ENCODE measurements at regions not wholly inside any gene's neighbourhood (a gene's known extent, or its start where the extent isn't known, plus 50 kb on each side); places are given as distances from the start of the nearest gene placed in this dataset.
A peak's percentile ranks its signal among the peaks of the same experiment; 100 is the strongest.

DNA sequence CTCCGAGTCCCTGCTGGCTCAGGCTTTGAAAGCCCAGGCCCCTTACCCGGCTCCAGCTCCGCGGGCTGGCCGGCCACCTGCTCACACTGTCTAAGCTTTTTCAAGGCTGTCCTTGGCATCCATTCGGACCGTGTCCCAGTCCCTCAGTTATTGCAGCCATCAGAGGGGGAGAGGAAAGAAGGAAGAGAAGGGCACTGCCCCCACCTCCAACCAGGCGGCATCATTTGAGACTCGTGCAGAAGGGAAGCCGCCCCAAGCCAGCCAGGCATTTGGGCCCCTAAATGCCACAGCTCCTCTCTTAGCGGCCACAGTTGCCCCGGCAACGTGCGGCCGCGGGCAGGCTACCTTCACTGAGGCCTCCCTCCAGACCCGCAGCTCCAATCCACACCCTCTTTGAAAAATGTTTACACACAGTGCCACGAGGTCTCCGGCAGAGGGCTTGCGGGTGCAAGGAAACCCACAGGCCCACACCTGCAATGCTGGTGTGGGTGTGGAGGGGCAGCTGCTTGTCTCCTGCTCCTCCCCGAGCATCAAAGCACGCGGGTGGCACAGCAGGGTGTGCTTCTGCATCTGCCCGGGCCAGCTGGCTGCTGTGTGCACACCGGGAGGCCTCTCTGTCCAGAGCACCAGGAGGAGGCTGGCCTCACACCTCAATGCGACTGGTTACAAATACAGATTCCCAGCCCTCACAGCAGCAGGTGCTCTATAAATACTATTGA, 124.4 kb downstream of the CTTN start:
- peak; percentile 96 for DNase-seq

DNA sequence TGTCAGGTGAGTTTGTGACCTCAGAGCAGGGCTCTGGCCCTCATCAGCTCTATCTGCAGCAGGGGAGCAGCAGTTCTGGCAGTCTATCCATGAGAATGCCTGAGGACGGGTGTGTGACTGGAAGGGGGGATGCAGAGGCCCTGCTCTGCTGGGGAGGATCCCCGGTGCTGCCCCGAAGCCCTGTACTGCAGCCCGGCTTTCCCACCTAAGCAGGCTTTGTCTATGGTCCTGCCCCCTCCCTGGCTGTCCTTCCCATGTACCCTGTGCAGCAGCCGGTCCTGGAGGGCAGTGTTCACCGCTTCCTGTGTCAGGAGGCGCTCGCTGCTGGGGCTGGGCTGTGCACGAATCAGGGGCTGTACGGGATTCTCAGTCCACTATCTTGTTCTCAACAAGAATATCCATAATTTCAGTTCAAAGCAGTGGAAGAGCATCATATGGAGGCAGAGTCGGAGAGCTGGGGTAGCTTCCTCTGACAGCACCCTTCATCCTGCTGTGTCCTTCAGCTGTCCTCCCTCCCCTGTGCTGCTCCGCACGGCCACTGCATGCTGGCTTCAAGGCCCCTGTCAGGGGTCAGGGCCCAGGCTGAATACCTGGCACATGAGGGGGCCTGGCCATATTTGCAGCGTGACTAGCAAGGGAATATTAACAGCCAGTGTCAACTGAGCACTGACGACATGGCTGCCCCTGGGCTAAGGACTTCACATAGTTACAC, 125.2 kb downstream of the CTTN start:
- no peak for DNase-seq

DNA sequence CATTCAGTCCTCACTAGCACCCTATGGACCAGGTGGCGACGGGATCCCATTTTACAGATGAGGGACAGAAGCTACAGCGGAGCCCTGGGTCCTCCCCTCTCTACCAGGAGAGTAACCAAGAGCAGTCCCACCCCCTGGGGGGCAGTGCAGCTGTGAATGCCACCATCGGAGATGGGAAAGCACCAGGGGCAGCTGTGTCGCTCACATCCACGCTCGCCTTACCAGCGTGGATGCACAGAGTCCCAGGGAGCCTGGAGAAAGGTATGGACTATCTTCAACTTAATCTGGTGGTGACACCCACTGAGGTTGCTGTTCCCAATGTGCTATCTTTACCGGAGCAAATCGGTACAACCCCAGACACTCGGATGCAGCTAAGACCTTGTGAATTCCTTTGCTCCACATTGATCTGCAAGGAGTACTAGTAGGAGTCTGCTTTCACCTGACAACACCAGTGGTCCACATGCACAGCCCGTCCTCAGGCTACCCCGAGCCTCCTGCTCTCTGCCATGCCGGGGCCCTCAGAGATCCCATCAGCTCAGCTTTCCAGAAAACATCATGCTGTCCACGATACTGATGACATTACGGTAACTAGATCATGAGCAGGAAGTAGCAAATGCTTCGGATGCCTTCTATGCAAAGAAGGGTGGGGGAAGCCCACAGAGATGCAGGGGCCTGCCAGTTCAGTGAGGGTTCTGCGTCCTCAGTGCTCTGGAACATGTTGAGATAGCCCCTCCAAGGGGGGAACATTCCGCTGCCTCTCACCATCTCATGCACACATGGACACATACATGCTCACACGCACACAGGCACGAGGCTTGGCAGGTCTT, 126.0 kb downstream of the CTTN start:
- no peak for DNase-seq

DNA sequence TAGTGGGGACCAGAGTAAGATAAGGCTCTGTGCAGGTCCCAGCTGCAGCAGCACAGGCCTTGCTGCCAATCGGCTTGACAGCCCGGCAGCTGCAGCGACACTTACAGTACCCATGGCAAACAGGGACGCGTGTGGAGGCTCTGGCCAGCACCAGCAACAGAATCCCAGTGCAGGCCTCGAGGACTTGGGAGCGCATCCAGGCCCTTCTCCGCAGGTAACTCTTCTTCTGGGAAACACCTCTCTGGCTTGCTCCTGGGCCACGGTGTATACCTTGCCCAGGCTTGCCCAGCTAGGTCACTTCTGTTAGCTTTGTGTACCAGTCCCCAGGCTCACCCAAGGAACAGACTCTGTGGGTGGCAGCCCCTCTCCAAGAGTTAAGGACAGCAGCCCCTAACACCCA, 126.7 kb downstream of the CTTN start:
- no peak for DNase-seq

DNA sequence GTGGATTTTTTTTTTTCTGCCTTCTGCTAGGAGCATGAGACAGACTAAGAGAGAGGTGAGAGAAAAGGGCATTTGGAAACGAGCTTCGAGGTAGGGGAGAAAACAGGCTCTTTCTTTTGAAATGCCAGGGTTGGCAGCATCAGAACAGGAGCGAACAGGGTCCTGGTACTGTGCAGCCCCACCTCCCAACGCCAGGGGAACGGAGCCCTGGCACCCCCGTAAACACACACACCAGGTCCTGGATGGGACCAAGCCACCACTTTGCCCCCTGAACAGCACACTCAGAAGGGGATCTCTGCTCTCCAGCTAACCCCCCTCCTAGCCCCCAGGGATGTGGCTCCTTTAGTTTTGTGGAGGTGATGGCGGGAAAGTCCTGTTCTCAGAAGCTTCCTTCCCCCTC, 127.1 kb downstream of the CTTN start:
- no peak for DNase-seq

DNA sequence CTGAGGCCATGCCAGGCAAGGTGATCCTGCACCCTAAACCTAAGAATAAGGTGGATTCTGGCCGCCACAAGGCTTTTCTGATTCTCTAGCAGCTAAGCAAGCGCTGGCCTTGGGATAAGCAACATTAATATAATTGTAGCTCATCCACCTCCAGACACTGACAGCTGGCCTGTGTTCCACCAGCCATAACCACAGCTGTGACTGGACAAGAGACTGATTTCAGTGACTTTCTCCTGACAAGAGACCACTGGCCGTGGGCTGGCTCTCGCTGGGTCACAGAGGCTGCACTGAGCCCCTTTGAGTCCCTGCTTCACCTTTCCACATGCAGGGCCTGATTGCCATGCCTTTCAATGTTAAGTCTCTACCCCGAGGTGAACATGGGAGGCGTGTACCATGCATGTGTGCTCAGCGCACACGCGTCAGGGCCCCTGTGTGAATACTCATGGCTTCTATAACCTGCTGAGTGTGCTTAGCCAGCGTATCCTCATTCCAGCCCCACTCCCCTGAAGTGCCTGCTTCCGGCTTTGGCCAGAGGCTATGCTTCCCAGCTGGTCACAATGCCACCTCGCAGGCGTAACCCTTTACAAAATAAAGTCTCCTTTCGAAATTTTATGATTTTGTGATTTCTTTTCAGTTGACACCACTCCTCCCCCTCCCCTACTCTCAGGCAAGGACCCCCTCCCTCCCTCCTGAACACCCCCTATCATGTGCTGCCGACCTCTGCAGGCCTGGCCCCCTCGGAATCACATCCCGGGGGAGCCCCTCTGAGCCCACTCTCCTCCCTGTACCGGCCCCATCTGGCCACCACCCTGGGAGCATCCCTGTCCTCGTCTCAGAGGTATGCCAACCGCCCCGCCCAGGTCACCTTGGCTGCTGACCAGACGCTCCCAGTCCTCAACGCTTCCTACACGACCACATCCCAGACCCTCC, 128.1 kb downstream of the CTTN start:
- DNase-seq, result no peak

DNA sequence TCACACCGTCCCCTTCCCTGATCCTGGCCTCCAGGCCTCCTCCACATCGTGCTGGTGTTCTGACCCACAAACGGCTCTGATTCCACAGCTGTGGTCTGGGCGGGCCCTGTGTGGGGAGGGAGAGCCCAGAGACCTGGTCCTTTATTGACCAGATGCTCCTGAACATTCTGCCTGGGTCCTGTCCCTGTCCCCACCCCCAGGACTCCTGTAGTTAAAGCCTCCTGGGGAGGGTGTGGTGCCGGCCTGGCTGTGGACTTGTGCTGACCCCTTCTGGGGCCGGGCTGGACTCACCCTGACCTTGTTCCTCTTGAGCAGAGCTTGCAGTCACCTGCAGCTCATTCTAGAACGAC, 128.7 kb downstream of the CTTN start:
- no peak for DNase-seq

DNA sequence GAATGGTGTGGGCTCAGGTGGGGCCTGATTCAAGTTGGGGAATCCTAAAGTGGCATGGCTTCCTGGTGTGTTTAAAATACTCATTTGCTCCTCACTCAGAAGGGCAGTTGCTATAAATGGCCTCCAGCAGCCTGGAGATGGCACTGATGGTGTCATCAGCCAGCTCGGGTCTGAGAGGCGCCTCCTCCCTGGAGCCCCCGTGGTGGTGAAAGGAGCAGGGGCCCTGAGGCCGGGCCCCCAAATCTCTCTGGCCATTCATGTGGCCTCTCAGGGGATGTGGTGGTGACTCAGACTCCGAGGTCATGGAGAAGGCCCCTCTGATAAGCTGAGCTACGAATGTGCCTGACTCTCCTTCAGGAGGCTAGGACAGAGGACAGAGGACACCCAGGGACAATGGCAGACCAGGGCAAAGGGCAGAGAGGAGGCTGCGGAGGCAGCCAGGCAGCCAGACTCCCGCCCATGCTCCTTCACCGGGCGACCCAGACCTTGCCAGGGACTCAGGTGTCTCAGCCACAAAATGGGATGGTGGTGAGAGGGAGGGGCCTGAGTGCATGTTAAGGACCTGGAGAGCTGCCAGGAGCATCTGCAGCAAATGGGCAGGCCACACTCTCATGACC, 129.2 kb downstream of the CTTN start:
- DNase-seq, result no peak

DNA sequence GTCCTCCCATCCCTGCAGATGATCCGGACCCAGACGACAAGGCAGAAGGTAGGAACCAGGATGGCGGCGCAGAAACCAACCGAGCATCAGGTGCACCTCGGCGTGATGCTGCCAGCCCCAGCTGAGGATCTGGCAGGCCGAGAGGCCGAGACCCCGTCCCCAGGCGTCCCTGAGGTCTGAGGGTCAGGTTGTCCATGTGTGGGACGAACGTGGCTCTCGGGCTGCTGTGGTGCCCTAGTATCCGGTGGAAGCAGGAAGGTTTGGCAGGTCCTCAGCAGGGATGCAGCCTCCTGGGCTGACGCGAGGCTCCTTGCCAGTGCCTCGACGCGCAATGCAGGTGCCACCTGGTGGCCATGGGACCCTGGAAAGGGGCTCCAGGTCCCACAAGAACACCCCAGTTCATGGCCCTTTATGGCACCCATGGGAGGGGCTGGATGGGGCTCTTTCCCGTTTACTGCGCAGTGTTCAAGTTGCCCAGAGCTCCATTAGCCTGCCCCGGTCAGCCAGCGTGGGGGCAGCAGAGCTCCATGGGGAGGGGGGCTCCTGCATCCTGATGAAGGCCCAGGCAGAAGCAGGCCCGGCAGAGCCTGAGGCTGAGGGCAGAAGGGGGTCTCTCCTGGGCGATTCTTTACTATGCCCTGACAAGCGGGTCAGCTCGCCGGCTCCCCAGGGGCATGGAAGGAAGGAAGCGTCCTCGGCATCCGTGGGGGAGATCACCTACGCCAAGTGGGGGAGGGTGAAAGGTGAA, 129.9 kb downstream of the CTTN start:
- DNase-seq, result no peak

DNA sequence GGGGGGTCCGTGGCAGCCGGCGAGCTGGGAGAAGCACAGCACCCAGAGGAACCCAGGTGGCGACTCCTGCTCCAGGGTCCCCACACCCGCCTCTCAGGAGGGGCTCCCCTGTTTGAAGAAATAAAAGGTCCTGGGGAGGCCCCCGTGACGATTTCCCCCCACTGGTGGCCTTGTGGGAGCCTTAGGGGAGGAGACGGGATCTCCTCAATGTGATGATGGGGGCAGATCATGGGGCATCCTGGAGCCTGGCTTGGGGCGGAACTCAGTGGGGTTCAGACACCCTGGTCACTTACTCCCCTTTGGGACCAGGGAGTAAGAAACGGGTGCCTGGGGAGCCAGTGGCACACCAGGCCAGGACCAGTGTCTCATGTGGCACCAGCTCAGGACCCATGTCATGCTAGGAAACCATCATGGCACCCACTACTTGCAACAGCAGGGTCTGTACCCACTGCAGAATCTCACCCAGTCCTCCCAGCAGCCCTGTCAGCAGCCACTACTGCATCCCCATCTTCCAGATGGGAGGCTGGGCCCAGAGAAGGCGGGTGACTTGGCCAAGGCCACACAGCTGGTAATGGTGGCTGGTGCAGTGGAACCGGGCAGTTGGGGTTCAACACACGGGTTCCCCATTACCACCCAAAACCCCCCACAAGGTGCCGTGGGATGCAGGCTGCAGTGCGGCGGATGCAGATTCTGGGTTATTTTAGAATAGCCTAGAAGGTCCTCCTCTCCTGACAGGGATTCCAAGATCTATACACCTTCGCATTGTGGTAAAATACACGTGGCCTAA, 130.7 kb downstream of the CTTN start:
- DNase-seq, result no peak

DNA sequence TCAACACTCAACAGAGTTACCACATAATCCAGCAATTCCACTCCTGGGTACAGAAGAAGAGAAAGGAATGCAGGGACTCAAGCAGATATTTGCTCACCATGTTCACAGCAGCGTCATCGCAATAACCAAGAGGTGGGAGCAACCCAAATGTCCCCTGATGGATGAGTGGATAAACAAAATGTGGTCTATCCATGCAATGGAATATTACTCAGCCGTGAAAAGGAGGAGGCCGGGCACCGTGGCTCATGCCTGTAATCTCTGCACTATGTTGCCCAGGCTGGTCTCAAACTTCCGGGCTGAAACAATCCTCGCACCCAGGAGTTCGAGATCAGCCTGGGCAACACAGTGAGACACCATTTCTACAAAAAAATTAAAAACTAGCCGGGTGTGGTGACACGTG, 131.7 kb downstream of the CTTN start:
- no peak for DNase-seq

DNA sequence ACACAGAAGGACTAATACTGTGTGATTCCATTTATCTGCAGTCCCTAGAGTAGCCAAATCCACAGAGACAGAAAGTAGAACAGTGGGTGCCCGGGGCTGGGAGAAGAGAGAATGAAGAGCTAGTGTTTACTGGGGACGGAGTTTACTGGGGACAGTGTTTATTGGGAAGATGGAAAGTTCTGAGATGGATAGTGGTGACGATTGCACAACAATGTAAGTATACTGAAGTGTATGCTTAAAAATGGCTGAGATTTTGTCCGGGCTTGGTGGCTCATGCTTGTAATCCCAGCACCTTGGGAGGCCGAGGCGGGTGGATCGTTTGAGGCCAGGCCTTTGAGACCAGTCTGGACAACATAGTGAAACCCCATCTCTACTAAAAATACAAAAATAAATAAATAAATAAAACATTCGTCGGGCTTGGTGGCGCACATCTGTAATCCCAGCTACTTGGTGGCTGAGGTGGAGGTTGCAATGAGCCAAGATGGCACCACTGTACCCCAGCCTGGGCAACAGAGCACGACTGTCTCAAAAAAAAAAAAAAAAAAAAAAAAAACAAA, 132.4 kb downstream of the CTTN start:
- no peak for DNase-seq

DNA sequence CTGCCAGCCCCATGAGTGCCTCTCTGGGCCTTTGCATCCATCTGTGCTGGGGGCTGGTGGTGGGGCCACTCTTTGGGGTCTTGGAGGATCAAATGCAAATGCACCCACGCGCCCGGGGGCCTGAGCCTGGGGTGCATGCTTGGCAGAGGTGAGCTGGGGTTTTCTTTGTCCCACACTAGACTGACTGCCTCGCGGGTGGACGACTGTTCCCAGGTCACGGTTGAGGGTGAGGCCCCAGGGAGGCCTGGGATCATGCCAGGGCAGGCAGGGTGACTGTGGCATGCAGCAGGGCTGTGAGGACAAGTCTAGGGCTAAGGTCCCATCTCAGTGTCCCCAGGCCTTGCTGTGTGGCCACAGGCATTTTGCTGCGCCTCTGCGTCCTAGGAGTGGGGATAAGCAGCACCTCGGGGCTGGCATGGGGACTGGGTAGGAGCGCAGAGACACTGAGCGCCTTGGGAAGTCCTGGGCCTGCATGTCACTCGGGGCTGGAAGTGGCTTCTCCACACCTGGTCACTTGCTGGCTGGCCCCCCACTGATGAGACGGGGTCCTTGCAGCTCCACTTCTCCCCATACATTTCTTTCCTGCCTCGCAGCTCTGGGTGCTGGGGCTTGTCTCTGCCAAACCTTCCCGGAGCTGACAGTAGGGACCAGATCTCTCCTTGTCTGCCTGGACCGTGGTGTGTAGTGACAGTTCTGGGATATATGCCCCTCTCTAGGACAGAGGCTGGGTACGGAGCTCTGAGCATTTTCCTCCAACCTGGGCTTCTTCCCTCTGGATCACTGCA, 133.1 kb downstream of the CTTN start:
- no peak for DNase-seq

DNA sequence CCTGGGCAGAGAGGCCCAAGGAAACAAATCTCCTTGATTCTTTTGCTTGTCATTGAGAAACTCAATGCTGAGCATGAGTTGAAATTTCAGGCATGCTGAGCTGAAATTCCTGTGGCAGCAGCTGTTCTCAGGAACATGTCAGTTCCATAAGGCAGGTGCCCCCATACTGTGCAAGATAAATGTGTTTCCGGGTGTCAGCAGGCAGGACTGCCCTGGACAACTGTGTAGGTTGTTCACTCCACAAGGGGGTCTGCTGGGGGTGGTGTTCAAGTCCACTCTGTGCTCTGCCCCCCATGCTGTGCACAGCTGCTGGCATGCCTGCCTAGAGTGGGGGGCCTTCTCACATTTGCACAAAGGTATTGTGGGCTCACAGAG, 133.7 kb downstream of the CTTN start:
- DNase-seq, result no peak

DNA sequence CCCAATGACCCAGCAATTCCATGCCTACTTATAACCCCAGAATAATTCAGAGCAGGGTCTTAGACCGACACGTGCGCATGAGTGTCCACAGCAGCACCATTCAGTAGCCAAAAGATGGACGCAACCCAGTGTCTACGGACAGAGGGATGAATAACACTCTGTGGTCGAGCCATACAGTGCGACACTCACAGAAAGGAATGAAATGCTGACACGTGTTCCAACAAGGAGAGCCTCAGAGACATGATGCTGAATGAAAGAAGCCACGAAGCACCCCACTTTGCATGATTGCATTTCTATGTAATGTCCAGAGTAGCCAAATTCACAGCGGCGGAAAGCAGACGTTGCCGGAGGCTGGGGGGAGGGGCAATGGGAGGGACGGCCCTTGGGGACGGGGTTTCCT, 134.4 kb downstream of the CTTN start:
- no peak for DNase-seq

DNA sequence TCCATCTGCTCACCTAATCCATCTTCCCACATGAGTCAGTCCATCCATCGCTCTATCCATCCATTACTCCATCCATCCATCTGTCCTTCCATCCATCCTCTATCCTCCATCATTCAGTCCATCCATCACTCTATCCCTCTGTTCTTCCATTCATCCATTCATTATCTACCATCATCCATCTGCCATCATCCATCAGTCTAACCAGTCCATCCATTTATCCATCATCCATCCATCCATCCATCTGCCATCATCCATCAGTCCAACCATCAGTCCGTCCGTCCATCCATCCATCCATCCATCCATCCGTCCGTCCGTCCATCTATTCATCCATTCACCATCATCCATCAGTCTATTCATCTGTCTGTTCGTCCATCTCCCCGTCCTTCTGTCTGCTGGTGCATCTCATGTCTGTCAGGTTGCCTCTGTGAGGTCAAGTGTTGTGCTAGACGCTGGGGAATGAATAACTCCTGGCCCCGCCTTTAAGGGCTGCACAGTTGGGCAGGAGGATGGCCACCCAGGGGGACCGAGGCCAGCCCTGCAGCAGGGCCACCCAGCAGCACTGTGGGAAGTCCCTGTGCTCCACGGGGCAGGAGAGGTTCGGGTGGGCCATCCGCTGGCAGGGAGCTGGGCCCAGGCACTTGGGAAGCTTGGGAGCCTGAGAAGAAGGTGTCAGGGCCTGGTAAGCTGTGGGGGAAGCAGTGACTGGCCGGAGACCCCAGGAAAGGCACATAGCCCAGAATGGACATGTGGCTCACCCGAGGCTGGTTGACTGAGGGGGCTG, 137.1 kb downstream of the CTTN start:
- no peak for DNase-seq

DNA sequence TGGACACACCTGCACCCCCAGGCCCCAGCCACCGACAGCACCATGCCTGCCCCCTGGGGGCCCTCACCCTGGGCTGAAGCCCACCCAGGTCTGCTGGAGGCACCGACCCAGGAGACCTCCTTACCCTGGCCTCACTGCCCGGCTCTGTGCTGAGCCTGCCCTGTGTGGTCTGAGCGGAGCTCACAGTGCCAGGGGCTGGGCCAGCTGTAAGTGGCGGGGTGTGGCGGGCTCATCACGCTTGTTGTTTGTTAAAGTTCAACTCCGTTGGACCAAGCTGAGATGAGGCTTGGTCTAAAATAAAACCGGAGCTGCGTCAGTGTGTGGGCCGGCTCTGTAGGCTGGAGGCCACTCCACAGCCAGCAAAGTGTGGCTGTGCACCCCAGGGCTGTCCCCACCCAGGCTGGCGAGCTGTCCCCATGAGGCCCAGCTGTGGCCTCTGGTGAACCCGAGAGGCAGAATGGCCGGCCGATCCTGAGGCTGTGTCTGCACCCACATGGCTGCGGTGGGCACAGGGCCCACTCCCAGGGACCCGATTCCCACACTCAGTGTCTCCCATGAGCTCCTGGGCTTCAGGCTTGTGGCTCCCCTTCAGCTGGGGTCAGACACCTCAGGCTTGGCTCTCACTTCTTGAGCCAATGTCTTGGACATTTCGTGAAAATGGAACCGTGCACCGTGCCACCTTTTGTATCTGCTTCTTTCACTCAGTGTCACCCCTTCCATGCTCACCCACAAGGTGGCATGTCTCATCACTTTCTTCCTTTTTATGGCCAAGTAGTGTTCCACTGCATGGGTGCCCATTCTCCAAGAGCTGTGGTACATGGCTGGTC, 137.9 kb downstream of the CTTN start:
- DNase-seq, result no peak

Data from COR-L47 (cell line).